D721Med (cell line): ENCODE measurements at regions not wholly inside any gene's neighbourhood (a gene's known extent, or its start where the extent isn't known, plus 50 kb on each side); places are given as distances from the start of the nearest gene placed in this dataset.

Experiments
- DNase-seq: peaks from one replicate; pipeline ENCODE4 v3.0.0; 2011; ENCODE audit warnings: low spot score; ENCODE audit not compliant: insufficient read length
- FAIRE-seq: peaks from 2 replicates; lab custom pipeline; 2011; peaks lifted over from hg19 to GRCh38; lab: Jason Lieb, UNC
- CTCF ChIP-seq: IDR thresholded peaks from 2 replicates; pipeline ENCODE4 v1.5.1; 2012; ENCODE audit warnings: mild to moderate bottlenecking, control low read depth; ENCODE audit not compliant: insufficient read depth; ENCODE audit errors: missing control alignments

GRCh38 chr12:92340441-92341064 is 194.9 kb upstream of the BTG1 start:
- TF ChIP-seq CTCF = no peak
- DNase-seq (no peak), FAIRE-seq (no peak)

GRCh38 chr12:92340003-92340402 is 194.4 kb upstream of the BTG1 start:
- DNase-seq (no peak), FAIRE-seq (no peak)
- no peak for TF ChIP-seq CTCF

- TF ChIP-seq CTCF = no peak
- DNase-seq = no peak
- FAIRE-seq = no peak
Measured at GRCh38 chr12:92339198-92339821, 193.7 kb upstream of the BTG1 start.

- no peak for TF ChIP-seq CTCF
- DNase-seq = no peak
- no peak for FAIRE-seq
Measured at GRCh38 chr12:92338671-92339070, 193.0 kb upstream of the BTG1 start.

- DNase-seq (no peak), FAIRE-seq (no peak)
- no peak for TF ChIP-seq CTCF
Measured at GRCh38 chr12:92338102-92338501, 192.5 kb upstream of the BTG1 start.

GRCh38 chr12:92337128-92337527 is 191.5 kb upstream of the BTG1 start:
- no peak for TF ChIP-seq CTCF
- DNase-seq (no peak), FAIRE-seq (no peak)

GRCh38 chr12:92336641-92337040 is 191.0 kb upstream of the BTG1 start:
- no peak for TF ChIP-seq CTCF
- no peak for FAIRE-seq
- DNase-seq = no peak
